A673 (cell line): ENCODE measurements at regions not wholly inside any gene's neighbourhood (a gene's known extent, or its start where the extent isn't known, plus 50 kb on each side); places are given as distances from the start of the nearest gene placed in this dataset.

ENCODE experiments used
- EZH2 ChIP-seq: fragments of 200-600 bp; sonication (generic); IDR thresholded peaks from 2 replicates; pipeline ENCODE4 v1.6.1; 2017; ENCODE audit warnings: borderline replicate concordance, low read depth, mild to moderate bottlenecking, mixed read lengths, antibody characterized with exemption, low read length; ENCODE audit not compliant: poor library complexity, severe bottlenecking
- TF ChIP-seq, protein P1 (sequence below): fragments of 300-800, 200-600 bp; sonication (generic); conservative IDR thresholded peaks from 2 replicates; pipeline ENCODE4 v1.5.1; 2017; ENCODE audit warnings: low read depth, mild to moderate bottlenecking, antibody characterized with exemption, low read length, moderate library complexity, mixed read lengths

DNA sequence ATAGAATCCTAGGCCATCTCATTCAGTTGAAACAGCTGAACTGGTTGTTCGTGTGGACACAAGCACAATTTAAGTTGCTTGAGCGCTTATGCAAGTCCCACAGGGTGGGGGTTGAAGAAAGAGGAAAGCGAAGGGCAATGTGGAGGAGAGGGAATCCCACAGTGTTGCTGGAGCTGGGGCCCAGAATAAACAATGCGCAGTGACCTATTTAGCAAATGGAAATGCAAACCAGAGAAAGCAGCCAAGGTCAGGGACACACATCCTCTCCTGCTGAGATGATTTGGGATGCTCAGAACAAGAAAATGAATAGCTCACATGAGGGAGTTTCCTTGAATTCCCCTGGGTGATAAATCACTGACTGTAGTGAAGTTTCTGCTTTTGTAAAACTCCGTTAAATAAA is 838.3 kb downstream of the TLE4 start:
- TF ChIP-seq, protein P1, sequence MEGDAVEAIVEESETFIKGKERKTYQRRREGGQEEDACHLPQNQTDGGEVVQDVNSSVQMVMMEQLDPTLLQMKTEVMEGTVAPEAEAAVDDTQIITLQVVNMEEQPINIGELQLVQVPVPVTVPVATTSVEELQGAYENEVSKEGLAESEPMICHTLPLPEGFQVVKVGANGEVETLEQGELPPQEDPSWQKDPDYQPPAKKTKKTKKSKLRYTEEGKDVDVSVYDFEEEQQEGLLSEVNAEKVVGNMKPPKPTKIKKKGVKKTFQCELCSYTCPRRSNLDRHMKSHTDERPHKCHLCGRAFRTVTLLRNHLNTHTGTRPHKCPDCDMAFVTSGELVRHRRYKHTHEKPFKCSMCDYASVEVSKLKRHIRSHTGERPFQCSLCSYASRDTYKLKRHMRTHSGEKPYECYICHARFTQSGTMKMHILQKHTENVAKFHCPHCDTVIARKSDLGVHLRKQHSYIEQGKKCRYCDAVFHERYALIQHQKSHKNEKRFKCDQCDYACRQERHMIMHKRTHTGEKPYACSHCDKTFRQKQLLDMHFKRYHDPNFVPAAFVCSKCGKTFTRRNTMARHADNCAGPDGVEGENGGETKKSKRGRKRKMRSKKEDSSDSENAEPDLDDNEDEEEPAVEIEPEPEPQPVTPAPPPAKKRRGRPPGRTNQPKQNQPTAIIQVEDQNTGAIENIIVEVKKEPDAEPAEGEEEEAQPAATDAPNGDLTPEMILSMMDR: no peak
- TF ChIP-seq EZH2: no peak
